T-helper 2 cell treated with Interferon-gamma antibody and Interleukin-4, amounts not matched to agents 5 μg/mL and 100 μg/mL, for 36 hours (primary cell): ENCODE measurements at regions not wholly inside any gene's neighbourhood (a gene's known extent, or its start where the extent isn't known, plus 50 kb on each side); places are given as distances from the start of the nearest gene placed in this dataset.
"Not testable (repeated sequence)": the region's sequence is repeated elsewhere in the genome, so short reads cannot be mapped to it uniquely, and the experiment has no call there.

Source experiments
- DNase-seq: peaks from one replicate; pipeline ENCODE4 v3.0.0; 2021; ENCODE audit warnings: low spot score
- H3K27ac Mint-ChIP-seq: one replicate; pipeline ENCODE4 v1.8.0; 2021; ENCODE audit warnings: mild to moderate bottlenecking, mixed read lengths
- H3K27me3 Mint-ChIP-seq: one replicate; pipeline ENCODE4 v1.8.0; 2021; ENCODE audit warnings: low read depth, mixed read lengths
- H3K36me3 Mint-ChIP-seq: one replicate; pipeline ENCODE4 v1.8.0; 2021; ENCODE audit warnings: low read depth, mixed read lengths
- H3K4me1 Mint-ChIP-seq: one replicate; pipeline ENCODE4 v1.8.0; 2021; ENCODE audit warnings: low read depth, mixed read lengths
- H3K4me3 Mint-ChIP-seq: one replicate; pipeline ENCODE4 v1.8.0; 2022; ENCODE audit warnings: mild to moderate bottlenecking, moderate library complexity, mixed read lengths
- H3K9me3 Mint-ChIP-seq: one replicate; pipeline ENCODE4 v1.8.0; 2021; ENCODE audit warnings: mixed read lengths

GRCh38 chr2:147001061-147001460, 843.8 kb upstream of the ACVR2A start:
- Mint-ChIP-seq H3K27me3 (no peaks in the 10 kb centered on the region), H3K4me3 (no peak overlapping the region), H3K9me3 (no peaks in the 10 kb centered on the region), H3K27ac (no peak overlapping the region), H3K4me1 (no peaks in the 10 kb centered on the region), H3K36me3 (no peaks in the 10 kb centered on the region)
- no peak for DNase-seq

GRCh38 chr2:147000151-147000550, 844.7 kb upstream of the ACVR2A start:
- not testable (repeated sequence) for H3K4me3 Mint-ChIP-seq, H3K27me3 Mint-ChIP-seq, H3K27ac Mint-ChIP-seq, H3K4me1 Mint-ChIP-seq, H3K9me3 Mint-ChIP-seq, DNase-seq, H3K36me3 Mint-ChIP-seq

GRCh38 chr2:146997945-146998344, 846.9 kb upstream of the ACVR2A start:
- Mint-ChIP-seq H3K36me3 (no peaks in the 10 kb centered on the region), H3K4me3 (no peak overlapping the region), H3K27me3 (no peaks in the 10 kb centered on the region), H3K4me1 (no peaks in the 10 kb centered on the region), H3K9me3 (no peaks in the 10 kb centered on the region), H3K27ac (no peak overlapping the region)
- no peak for DNase-seq

- no peaks in the 10 kb centered on the region for H3K27me3 Mint-ChIP-seq
- no peak overlapping the region for H3K4me3 Mint-ChIP-seq
- no peak overlapping the region for H3K27ac Mint-ChIP-seq
- H3K4me1 Mint-ChIP-seq, result no peaks in the 10 kb centered on the region
- no peaks in the 10 kb centered on the region for H3K9me3 Mint-ChIP-seq
- DNase-seq, result no peak
- no peaks in the 10 kb centered on the region for H3K36me3 Mint-ChIP-seq
These were observed 847.3 kb upstream of the ACVR2A start for GRCh38 chr2:146997488-146997887.

GRCh38 chr2:146994246-146994645, 850.6 kb upstream of the ACVR2A start:
- no peaks in the 10 kb centered on the region for H3K27me3 Mint-ChIP-seq
- H3K9me3 Mint-ChIP-seq, result no peaks in the 10 kb centered on the region
- no peaks in the 10 kb centered on the region for H3K36me3 Mint-ChIP-seq
- no peaks in the 10 kb centered on the region for H3K4me1 Mint-ChIP-seq
- H3K27ac Mint-ChIP-seq, result no peak overlapping the region
- no peak for DNase-seq
- no peak overlapping the region for H3K4me3 Mint-ChIP-seq

GRCh38 chr2:146992466-146992865, 852.4 kb upstream of the ACVR2A start:
- H3K9me3 Mint-ChIP-seq, result no peaks in the 10 kb centered on the region
- no peaks in the 10 kb centered on the region for H3K27me3 Mint-ChIP-seq
- no peaks in the 10 kb centered on the region for H3K36me3 Mint-ChIP-seq

GRCh38 chr2:146992057-146992456, 852.8 kb upstream of the ACVR2A start:
- Mint-ChIP-seq H3K9me3 (no peaks in the 10 kb centered on the region), H3K4me3 (no peak overlapping the region), H3K27me3 (no peaks in the 10 kb centered on the region), H3K27ac (no peak overlapping the region), H3K4me1 (peaks cover 2% of the 10 kb centered on the region), H3K36me3 (no peaks in the 10 kb centered on the region)
- no peak for DNase-seq

More at GRCh38 chr2:146992466-146992865, 852.4 kb upstream of the ACVR2A start:
- no peak for DNase-seq
- Mint-ChIP-seq H3K4me1 (peaks cover 2% of the 10 kb centered on the region), H3K4me3 (no peak overlapping the region), H3K27ac (no peak overlapping the region)

- no peaks in the 10 kb centered on the region for H3K9me3 Mint-ChIP-seq
- H3K4me1 Mint-ChIP-seq, result peaks cover 2% of the 10 kb centered on the region
These were observed 854.3 kb upstream of the ACVR2A start for GRCh38 chr2:146990311-146991054.

GRCh38 chr2:146989741-146990140, 855.1 kb upstream of the ACVR2A start:
- Mint-ChIP-seq H3K27ac (no peak overlapping the region), H3K9me3 (no peaks in the 10 kb centered on the region), H3K27me3 (no peaks in the 10 kb centered on the region), H3K4me3 (no peak overlapping the region), H3K36me3 (no peaks in the 10 kb centered on the region), H3K4me1 (peaks cover 2% of the 10 kb centered on the region)
- DNase-seq, result no peak

More at GRCh38 chr2:146990311-146991054, 854.3 kb upstream of the ACVR2A start:
- no peak overlapping the region for H3K4me3 Mint-ChIP-seq
- no peaks in the 10 kb centered on the region for H3K27me3 Mint-ChIP-seq
- no peak overlapping the region for H3K27ac Mint-ChIP-seq
- H3K36me3 Mint-ChIP-seq, result no peaks in the 10 kb centered on the region
- no peak for DNase-seq

GRCh38 chr2:146987996-146988395, 856.8 kb upstream of the ACVR2A start:
- no peaks in the 10 kb centered on the region for H3K9me3 Mint-ChIP-seq
- DNase-seq, result no peak
- no peak overlapping the region for H3K27ac Mint-ChIP-seq
- no peaks in the 10 kb centered on the region for H3K36me3 Mint-ChIP-seq
- H3K27me3 Mint-ChIP-seq, result no peaks in the 10 kb centered on the region
- peaks cover 2% of the 10 kb centered on the region for H3K4me1 Mint-ChIP-seq
- no peak overlapping the region for H3K4me3 Mint-ChIP-seq

GRCh38 chr2:146986161-146986560, 858.7 kb upstream of the ACVR2A start:
- Mint-ChIP-seq H3K27me3 (no peaks in the 10 kb centered on the region), H3K9me3 (no peaks in the 10 kb centered on the region), H3K27ac (no peak overlapping the region), H3K36me3 (no peaks in the 10 kb centered on the region), H3K4me3 (no peak overlapping the region), H3K4me1 (peaks cover 2% of the 10 kb centered on the region)
- DNase-seq, result no peak

GRCh38 chr2:146985753-146986152, 859.1 kb upstream of the ACVR2A start:
- DNase-seq, result no peak
- Mint-ChIP-seq H3K36me3 (no peaks in the 10 kb centered on the region), H3K4me3 (no peak overlapping the region), H3K9me3 (no peaks in the 10 kb centered on the region), H3K27ac (no peak overlapping the region), H3K4me1 (peaks cover 2% of the 10 kb centered on the region), H3K27me3 (no peaks in the 10 kb centered on the region)

GRCh38 chr2:146984014-146984413, 860.8 kb upstream of the ACVR2A start:
- Mint-ChIP-seq H3K4me3 (no peak overlapping the region), H3K27me3 (no peaks in the 10 kb centered on the region), H3K36me3 (no peaks in the 10 kb centered on the region), H3K9me3 (no peaks in the 10 kb centered on the region), H3K27ac (no peak overlapping the region), H3K4me1 (peaks cover 2% of the 10 kb centered on the region)
- no peak for DNase-seq

- H3K36me3 Mint-ChIP-seq, result no peaks in the 10 kb centered on the region
- no peaks in the 10 kb centered on the region for H3K27me3 Mint-ChIP-seq
- H3K4me3 Mint-ChIP-seq, result no peak overlapping the region
- H3K27ac Mint-ChIP-seq, result no peak overlapping the region
- no peak for DNase-seq
- no peaks in the 10 kb centered on the region for H3K9me3 Mint-ChIP-seq
- H3K4me1 Mint-ChIP-seq, result no peaks in the 10 kb centered on the region
These were observed 862.4 kb upstream of the ACVR2A start for GRCh38 chr2:146982393-146982846.

GRCh38 chr2:146981921-146982320, 862.9 kb upstream of the ACVR2A start:
- Mint-ChIP-seq H3K36me3 (no peaks in the 10 kb centered on the region), H3K4me1 (no peaks in the 10 kb centered on the region), H3K4me3 (no peak overlapping the region), H3K27ac (no peak overlapping the region), H3K9me3 (no peaks in the 10 kb centered on the region), H3K27me3 (no peaks in the 10 kb centered on the region)
- no peak for DNase-seq
